BLaER1 treated with 17β-estradiol and CSF1 and Interleukin-3, amounts not matched to agents 10 nM and 100 nM (cell line): ENCODE measurements at regions not wholly inside any gene's neighbourhood (a gene's known extent, or its start where the extent isn't known, plus 50 kb on each side); places are given as distances from the start of the nearest gene placed in this dataset.

ENCODE experiments used
- H3K27ac ChIP-seq, 11 experiments: shearing (Covaris generic); formaldehyde crosslinking; 2 replicates each; pipeline ENCODE4 v1.8.1; 2022
- H3K27me3 ChIP-seq, 11 experiments: shearing (Covaris generic); formaldehyde crosslinking; 2 replicates each; pipeline ENCODE4 v1.8.1; 2022
- H3K36me3 ChIP-seq, 11 experiments: shearing (Covaris generic); formaldehyde crosslinking; 2 replicates each; pipeline ENCODE4 v1.8.1; 2022
- H3K4me1 ChIP-seq, 10 experiments: shearing (Covaris generic); formaldehyde crosslinking; 2 replicates each; pipeline ENCODE4 v1.8.1; 2022
- H3K4me2 ChIP-seq, 11 experiments: shearing (Covaris generic); formaldehyde crosslinking; 2 replicates each; pipeline ENCODE4 v1.8.1; 2022
- H3K4me3 ChIP-seq, 10 experiments: shearing (Covaris generic); formaldehyde crosslinking; 2 replicates each; pipeline ENCODE4 v1.8.1; 2022
- H3K9ac ChIP-seq, 11 experiments: shearing (Covaris generic); formaldehyde crosslinking; 2 replicates each; pipeline ENCODE4 v1.8.1; 2022
- H3K9me3 ChIP-seq, 11 experiments: shearing (Covaris generic); formaldehyde crosslinking; replicated peaks in 1 of 11; 2 replicates each; pipeline ENCODE4 v1.8.1; 2022
- H4K20me1 ChIP-seq, 11 experiments: shearing (Covaris generic); formaldehyde crosslinking; 2 replicates each; pipeline ENCODE4 v1.8.1; 2022
- Cebpa-rat ChIP-seq, 11 experiments: shearing (Covaris generic); IDR thresholded peaks; 2 replicates each; pipeline ENCODE4 v1.8.1; 2022

DNA sequence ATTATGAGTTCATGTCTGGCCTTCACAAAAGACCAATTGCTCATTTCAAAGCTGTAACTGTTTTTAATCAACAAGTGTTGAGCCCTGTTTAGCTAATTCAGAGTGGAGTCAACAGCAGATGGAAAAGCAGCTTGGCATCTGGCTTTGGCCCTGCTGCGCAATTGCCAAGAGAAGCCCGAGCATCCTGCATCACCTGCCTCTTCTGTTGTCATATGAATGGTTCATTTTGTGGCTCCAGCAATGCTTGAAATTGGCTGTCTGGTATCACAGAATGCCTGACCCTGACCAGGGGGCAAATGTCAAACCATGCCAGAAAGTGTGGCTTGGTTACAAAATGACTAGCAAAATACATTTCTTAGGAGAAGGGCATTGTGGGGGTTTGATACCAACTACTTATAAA, 296.5 kb upstream of the PHF14 start:
- no peaks in the 10 kb centered on the region for H3K27me3 ChIP-seq
- no peak overlapping the region for H3K4me3 ChIP-seq
- no peaks in the 10 kb centered on the region for H4K20me1 ChIP-seq
- H3K27ac ChIP-seq, result no peak overlapping the region
- H3K9me3 ChIP-seq, result no peaks in the 10 kb centered on the region
- H3K4me1 ChIP-seq, result no peaks in the 10 kb centered on the region
- H3K36me3 ChIP-seq, result no peaks in the 10 kb centered on the region
- no peak overlapping the region for H3K9ac ChIP-seq
- no peak overlapping the region for H3K4me2 ChIP-seq
- TF ChIP-seq Cebpa-rat (IDR thresholded peaks at IDR 0.05), result no peak

DNA sequence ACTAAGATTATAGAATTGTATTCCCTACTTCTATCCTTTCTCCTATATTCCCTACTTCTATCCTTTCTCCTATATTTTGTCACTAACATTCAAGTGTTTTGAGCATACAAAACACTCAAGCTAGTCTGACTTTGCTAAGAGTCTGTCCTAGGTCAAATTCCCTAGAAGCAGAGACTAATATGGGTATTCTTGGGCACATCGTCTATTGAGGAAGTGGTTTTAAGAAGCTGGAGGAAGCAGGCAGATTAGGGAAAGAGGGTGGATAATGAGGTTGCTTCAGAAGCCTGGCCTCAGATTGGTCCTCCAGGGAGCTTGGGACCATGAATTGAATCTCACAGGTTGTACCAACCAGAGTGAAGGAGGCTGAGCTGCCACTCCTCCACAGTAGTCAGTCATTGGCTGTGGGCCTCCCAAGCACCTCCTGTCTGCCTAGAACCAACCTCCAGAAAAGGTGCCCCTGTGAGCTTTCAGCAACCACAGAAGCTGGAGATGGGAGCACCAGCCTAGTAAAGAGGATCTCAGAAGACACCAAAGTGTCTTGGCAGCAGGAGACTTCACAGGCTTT, 295.9 kb upstream of the PHF14 start:
- Histone ChIP-seq H3K4me1 (no peaks in the 10 kb centered on the region), H3K4me3 (no peak overlapping the region), H3K9ac (no peak overlapping the region), H3K27ac (no peak overlapping the region), H3K9me3 (no peaks in the 10 kb centered on the region), H3K4me2 (0 out of 22 replicates have a peak overlapping the region, but pooled peaks of 1 of the 11 experiments have one; percentile 24), H3K27me3 (no peaks in the 10 kb centered on the region), H4K20me1 (no peaks in the 10 kb centered on the region), H3K36me3 (no peaks in the 10 kb centered on the region)
- no peak for TF ChIP-seq Cebpa-rat (IDR thresholded peaks at IDR 0.05)

DNA sequence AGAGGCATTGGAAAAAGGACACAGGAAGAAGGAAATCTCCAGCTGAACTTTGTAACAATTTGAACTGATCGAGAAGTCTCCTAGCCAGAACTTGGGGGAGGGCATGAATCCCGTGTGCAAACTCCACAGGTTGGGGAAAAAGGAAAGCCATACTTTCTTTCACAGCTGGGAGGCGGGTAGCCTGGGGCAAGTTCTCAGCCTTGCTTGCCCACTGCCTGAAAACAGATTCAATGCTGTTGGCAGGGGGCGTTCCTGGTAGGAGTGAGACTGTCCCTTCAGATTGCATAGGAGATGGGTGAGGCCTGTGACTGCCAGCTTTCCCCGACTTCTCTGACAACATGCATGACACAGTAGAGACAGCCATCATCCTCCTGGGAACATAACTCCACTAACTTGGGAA, 289.1 kb upstream of the PHF14 start:
- TF ChIP-seq Cebpa-rat (IDR thresholded peaks at IDR 0.05), result no peak
- H3K4me2 ChIP-seq, result no peak overlapping the region
- H3K4me1 ChIP-seq, result no peaks in the 10 kb centered on the region
- no peak overlapping the region for H3K27ac ChIP-seq
- no peaks in the 10 kb centered on the region for H4K20me1 ChIP-seq
- no peak overlapping the region for H3K9ac ChIP-seq
- H3K36me3 ChIP-seq, result no peaks in the 10 kb centered on the region
- no peaks in the 10 kb centered on the region for H3K27me3 ChIP-seq
- H3K9me3 ChIP-seq, result peaks cover 0 to 3% (median 0%) of the 10 kb centered on the region in 11 experiments; a peak in 1 of 22 replicates
- no peak overlapping the region for H3K4me3 ChIP-seq

DNA sequence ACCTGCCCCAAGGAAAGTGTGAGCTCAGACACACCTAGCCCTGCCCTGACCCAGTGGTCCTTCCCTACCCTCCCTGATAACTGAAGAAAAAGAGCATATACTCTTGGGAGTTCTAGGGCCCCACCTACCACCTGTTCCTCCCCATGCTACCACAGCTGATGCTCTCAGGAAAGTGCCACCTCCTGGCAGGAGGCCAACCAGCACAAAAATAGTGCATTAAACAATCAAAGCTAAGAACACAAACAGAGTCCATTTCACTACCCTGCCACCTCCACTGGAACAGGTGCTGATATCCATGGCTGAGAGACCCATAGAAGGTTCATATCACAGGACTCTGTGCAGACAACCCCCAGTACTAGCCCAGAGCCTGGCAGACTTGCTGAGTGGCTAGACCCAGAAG, 288.6 kb upstream of the PHF14 start:
- H3K4me2 ChIP-seq, result no peak overlapping the region
- H3K36me3 ChIP-seq, result no peaks in the 10 kb centered on the region
- no peak overlapping the region for H3K4me3 ChIP-seq
- peaks cover 0 to 3% (median 0%) of the 10 kb centered on the region in 11 experiments; a peak in 1 of 22 replicates for H3K9me3 ChIP-seq
- H3K27me3 ChIP-seq, result no peaks in the 10 kb centered on the region
- no peaks in the 10 kb centered on the region for H4K20me1 ChIP-seq
- TF ChIP-seq Cebpa-rat (IDR thresholded peaks at IDR 0.05), result no peak
- no peak overlapping the region for H3K9ac ChIP-seq
- H3K4me1 ChIP-seq, result no peaks in the 10 kb centered on the region
- H3K27ac ChIP-seq, result no peak overlapping the region

DNA sequence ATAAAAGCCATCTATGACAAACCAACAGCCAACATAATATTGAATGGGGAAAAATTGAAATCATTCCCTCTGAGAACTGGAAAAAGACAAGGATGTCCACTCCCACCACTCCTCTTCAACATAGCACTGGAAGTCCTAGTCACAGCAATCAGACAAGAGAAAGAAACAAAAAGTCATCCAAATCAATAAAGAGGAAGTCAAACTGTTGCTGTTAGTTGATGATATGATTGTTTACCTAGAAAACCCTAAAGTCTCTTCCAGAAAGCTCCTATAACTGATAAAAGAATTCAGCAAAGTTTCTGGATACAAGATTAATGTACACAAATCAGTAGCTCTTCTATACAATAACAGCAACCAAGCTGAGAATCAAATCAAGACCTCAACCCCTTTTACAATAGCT, 285.1 kb upstream of the PHF14 start:
- Histone ChIP-seq H3K36me3 (no peaks in the 10 kb centered on the region), H4K20me1 (no peaks in the 10 kb centered on the region), H3K9me3 (peaks cover 0 to 3% (median 0%) of the 10 kb centered on the region in 11 experiments; a peak in 1 of 22 replicates), H3K27me3 (no peaks in the 10 kb centered on the region), H3K9ac (no peak overlapping the region), H3K4me3 (no peak overlapping the region), H3K27ac (no peak overlapping the region), H3K4me1 (no peaks in the 10 kb centered on the region), H3K4me2 (no peak overlapping the region)
- no peak for TF ChIP-seq Cebpa-rat (IDR thresholded peaks at IDR 0.05)

DNA sequence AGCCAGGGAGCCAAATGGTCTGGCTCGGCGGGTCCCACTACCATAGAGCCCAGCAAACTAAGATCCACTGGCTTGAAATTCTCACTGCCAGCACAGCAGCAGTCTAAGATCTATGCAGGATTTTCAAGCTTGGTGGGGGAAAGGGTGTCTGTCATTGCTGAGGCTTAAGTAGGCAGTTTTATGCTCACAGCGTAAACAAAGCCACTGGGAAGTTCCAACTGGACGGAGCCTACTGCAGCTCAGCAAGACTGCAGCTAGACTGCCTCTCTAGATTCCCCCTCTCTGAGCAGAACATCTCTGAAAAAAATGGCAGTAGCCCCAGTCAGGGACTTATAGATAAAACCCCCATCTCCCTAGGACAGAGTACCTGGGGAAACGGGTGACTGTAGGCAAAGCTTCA, 277.6 kb upstream of the PHF14 start:
- Histone ChIP-seq H4K20me1 (no peaks in the 10 kb centered on the region), H3K36me3 (no peaks in the 10 kb centered on the region), H3K27me3 (no peaks in the 10 kb centered on the region), H3K9me3 (peaks cover 4 to 8% (median 6%) of the 10 kb centered on the region in 11 experiments; a peak in 19 of 22 replicates), H3K4me1 (no peaks in the 10 kb centered on the region), H3K4me3 (no peak overlapping the region), H3K9ac (no peak overlapping the region), H3K27ac (no peak overlapping the region), H3K4me2 (no peak overlapping the region)
- no peak for TF ChIP-seq Cebpa-rat (IDR thresholded peaks at IDR 0.05)

DNA sequence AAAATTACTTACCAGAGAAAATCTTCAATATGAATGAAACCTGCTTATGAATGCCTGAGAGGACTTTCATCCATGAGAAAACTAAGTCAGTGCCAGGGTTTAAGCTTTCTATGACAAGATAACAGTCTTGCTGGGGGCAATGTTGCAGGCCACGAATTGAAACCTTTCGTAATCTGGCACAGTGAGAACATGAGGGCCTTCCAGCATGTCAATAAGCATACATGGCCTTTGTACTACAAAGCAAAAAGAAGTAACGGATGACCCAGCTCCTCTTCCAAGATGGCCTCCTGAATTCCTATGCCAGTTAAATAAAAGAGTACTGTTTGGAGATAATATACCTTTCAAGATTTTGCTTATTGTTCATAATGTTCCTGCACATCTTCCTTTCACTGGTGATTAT, 270.6 kb upstream of the PHF14 start:
- Histone ChIP-seq H3K4me3 (no peak overlapping the region), H3K27me3 (no peaks in the 10 kb centered on the region), H3K9ac (no peak overlapping the region), H4K20me1 (no peaks in the 10 kb centered on the region), H3K27ac (no peak overlapping the region), H3K9me3 (peaks cover 4 to 8% (median 6%) of the 10 kb centered on the region in 11 experiments; a peak in 19 of 22 replicates), H3K36me3 (no peaks in the 10 kb centered on the region), H3K4me1 (peaks cover 0 to 15% (median 12%) of the 10 kb centered on the region in 10 experiments; a peak in 14 of 20 replicates), H3K4me2 (no peak overlapping the region)
- no peak for TF ChIP-seq Cebpa-rat (IDR thresholded peaks at IDR 0.05)

DNA sequence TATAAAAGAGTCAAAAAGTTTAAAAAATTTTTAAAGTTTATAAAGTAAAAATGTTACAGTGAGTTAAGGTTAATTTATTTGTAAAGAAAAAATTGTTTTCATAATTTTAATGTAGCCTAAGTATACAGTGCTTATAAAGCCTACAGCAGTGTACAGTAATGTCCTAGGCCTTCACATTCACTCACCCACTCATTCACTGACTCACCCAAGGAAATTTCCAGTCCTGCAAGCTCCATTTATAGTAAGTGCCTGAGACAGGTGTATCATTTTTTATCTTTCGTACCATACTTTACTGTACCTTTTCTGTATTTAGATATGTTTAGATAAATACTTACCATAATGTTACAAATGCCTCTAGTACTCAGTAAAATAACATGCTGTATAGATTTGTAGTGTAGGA, 269.7 kb upstream of the PHF14 start:
- H3K4me2 ChIP-seq, result no peak overlapping the region
- no peaks in the 10 kb centered on the region for H4K20me1 ChIP-seq
- no peak overlapping the region for H3K27ac ChIP-seq
- H3K9ac ChIP-seq, result no peak overlapping the region
- H3K36me3 ChIP-seq, result no peaks in the 10 kb centered on the region
- H3K4me3 ChIP-seq, result no peak overlapping the region
- no peak for TF ChIP-seq Cebpa-rat (IDR thresholded peaks at IDR 0.05)
- no peaks in the 10 kb centered on the region for H3K27me3 ChIP-seq
- H3K4me1 ChIP-seq, result peaks cover 0 to 17% (median 12%) of the 10 kb centered on the region in 10 experiments; a peak in 14 of 20 replicates
- H3K9me3 ChIP-seq, result peaks cover 4 to 8% (median 6%) of the 10 kb centered on the region in 11 experiments; a peak in 19 of 22 replicates

DNA sequence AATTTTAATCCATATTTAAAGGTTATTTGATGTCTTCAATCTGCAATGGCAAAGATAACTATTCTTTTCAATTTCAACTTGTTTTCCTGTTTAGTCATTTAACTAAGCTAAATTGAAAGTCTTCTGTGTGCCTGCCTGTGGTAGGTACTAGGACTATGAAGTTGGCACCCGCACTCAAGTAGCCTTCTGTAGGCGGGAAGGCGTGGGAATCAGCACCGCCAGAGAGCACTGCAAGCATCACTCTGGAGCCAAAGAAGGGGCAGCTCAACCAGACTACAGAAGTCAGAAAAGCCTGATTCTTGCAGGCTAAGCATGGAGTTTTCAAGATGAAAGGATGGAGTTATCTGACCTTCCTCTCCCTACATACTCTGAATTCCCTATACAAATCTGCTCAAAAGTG, 269.0 kb upstream of the PHF14 start:
- no peak overlapping the region for H3K9ac ChIP-seq
- H3K36me3 ChIP-seq, result no peaks in the 10 kb centered on the region
- H3K27ac ChIP-seq, result no peak overlapping the region
- H3K27me3 ChIP-seq, result no peaks in the 10 kb centered on the region
- no peak for TF ChIP-seq Cebpa-rat (IDR thresholded peaks at IDR 0.05)
- no peaks in the 10 kb centered on the region for H4K20me1 ChIP-seq
- peaks cover 4 to 8% (median 6%) of the 10 kb centered on the region in 11 experiments; a peak in 19 of 22 replicates for H3K9me3 ChIP-seq
- H3K4me2 ChIP-seq, result no peak overlapping the region
- H3K4me3 ChIP-seq, result no peak overlapping the region
- H3K4me1 ChIP-seq, result peaks cover 0 to 17% (median 12%) of the 10 kb centered on the region in 10 experiments; a peak in 14 of 20 replicates

DNA sequence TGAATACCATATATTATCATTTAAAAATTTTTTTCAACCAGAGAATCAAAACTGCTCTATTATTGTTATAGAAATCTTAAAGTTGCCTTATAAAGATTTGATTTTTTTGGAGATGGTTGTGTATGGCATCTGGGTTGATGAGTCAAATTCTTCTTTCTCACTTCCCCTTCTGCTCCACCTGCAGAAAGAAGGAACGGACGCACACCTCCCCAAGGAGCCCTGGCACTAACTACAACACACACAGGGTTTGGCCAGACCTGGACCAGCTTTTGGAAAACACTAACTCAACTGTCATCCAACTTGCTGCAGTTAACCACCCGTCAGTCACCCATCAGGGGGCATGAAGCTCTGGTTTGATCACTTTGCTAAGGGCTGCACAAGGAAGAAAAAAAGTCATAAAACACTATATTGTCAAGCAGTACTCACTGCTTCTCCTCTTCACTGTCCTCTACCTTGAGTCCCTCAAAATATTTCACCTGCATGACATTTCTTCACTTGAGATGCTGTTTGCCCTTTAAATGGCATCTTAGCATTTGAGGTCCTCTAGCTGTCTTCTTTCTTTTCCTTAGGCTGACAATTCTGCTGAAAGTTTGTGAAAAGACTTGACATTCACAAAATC, 266.7 kb upstream of the PHF14 start:
- no peaks in the 10 kb centered on the region for H3K27me3 ChIP-seq
- no peak overlapping the region for H3K9ac ChIP-seq
- no peaks in the 10 kb centered on the region for H4K20me1 ChIP-seq
- H3K36me3 ChIP-seq, result no peaks in the 10 kb centered on the region
- peaks cover 0 to 17% (median 12%) of the 10 kb centered on the region in 10 experiments; a peak in 14 of 20 replicates for H3K4me1 ChIP-seq
- no peak for TF ChIP-seq Cebpa-rat (IDR thresholded peaks at IDR 0.05)
- H3K4me2 ChIP-seq, result peak overlapping the region in 7 of 11 experiments; percentile 17 to 68 (median 55); a peak in 12 of 22 replicates
- H3K27ac ChIP-seq, result no peak overlapping the region
- H3K4me3 ChIP-seq, result no peak overlapping the region
- no peaks in the 10 kb centered on the region for H3K9me3 ChIP-seq
